KMS-11 (cell line): ENCODE measurements at regions not wholly inside any gene's neighbourhood (a gene's known extent, or its start where the extent isn't known, plus 50 kb on each side); places are given as distances from the start of the nearest gene placed in this dataset.
"Not testable (repeated sequence)": the region's sequence is repeated elsewhere in the genome, so short reads cannot be mapped to it uniquely, and the experiment has no call there.

Experiments used
- H2AFZ ChIP-seq: fragments of 200-600 bp; sonication (generic); 2 replicates; pipeline ENCODE4 v1.6.1; 2016; ENCODE audit warnings: antibody characterized with exemption, mixed run types, low read depth
- H3K27ac ChIP-seq: fragments of 200-600 bp; sonication (generic); 2 replicates; pipeline ENCODE4 v1.6.1; 2016; ENCODE audit warnings: mild to moderate bottlenecking, mixed run types
- H3K27me3 ChIP-seq: fragments of 200-600 bp; sonication (generic); 2 replicates; pipeline ENCODE4 v1.6.1; 2017; ENCODE audit warnings: mild to moderate bottlenecking, low read depth, mixed run types, moderate library complexity; ENCODE audit not compliant: insufficient read depth
- H3K36me3 ChIP-seq: fragments of 200-600 bp; sonication (generic); 2 replicates; pipeline ENCODE4 v1.6.1; 2017; ENCODE audit warnings: mild to moderate bottlenecking, mixed run types; ENCODE audit not compliant: insufficient read depth
- H3K4me1 ChIP-seq: fragments of 200-600 bp; sonication (generic); 2 replicates; pipeline ENCODE4 v1.6.1; 2016; ENCODE audit warnings: mild to moderate bottlenecking, low read depth, mixed run types; ENCODE audit not compliant: poor library complexity, severe bottlenecking
- H3K4me2 ChIP-seq: fragments of 200-600 bp; sonication (generic); 2 replicates; pipeline ENCODE4 v1.7.0; 2016; ENCODE audit warnings: mild to moderate bottlenecking, mixed run types
- H3K4me3 ChIP-seq: fragments of 200-600 bp; sonication (generic); IDR thresholded peaks from 2 replicates; pipeline ENCODE4 v1.6.1; 2017; ENCODE audit warnings: low read depth, low read length, mixed read lengths; ENCODE audit not compliant: insufficient read depth
- H3K79me2 ChIP-seq: fragments of 200-600 bp; sonication (generic); 2 replicates; pipeline ENCODE4 v1.6.1; 2016; ENCODE audit warnings: low read depth, mixed run types; ENCODE audit not compliant: insufficient read depth
- H3K9ac ChIP-seq: fragments of 200-600 bp; sonication (generic); 2 replicates; pipeline ENCODE4 v1.6.1; 2016; ENCODE audit warnings: mild to moderate bottlenecking, mixed run types
- H4K20me1 ChIP-seq: fragments of 200-600 bp; sonication (generic); 2 replicates; pipeline ENCODE4 v1.6.1; 2016; ENCODE audit warnings: mild to moderate bottlenecking, mixed run types; ENCODE audit not compliant: insufficient read depth

GRCh38 chr10:38448614-38449355 lies 354.6 kb downstream of the ZNF37A start:
- not testable (repeated sequence) for H3K27me3 ChIP-seq, H3K4me1 ChIP-seq, H3K9ac ChIP-seq, H4K20me1 ChIP-seq, H3K36me3 ChIP-seq, H3K27ac ChIP-seq, H3K4me3 ChIP-seq, H3K79me2 ChIP-seq, H2AFZ ChIP-seq, H3K4me2 ChIP-seq

- H3K79me2 ChIP-seq, H3K4me1 ChIP-seq, H4K20me1 ChIP-seq, H3K4me3 ChIP-seq, H3K9ac ChIP-seq, H3K27me3 ChIP-seq, H3K27ac ChIP-seq, H3K4me2 ChIP-seq, H3K36me3 ChIP-seq, H2AFZ ChIP-seq: not testable (repeated sequence)
Measured at GRCh38 chr10:38449618-38450017, 355.5 kb downstream of the ZNF37A start.

- H2AFZ ChIP-seq, H3K4me2 ChIP-seq, H3K79me2 ChIP-seq, H3K4me3 ChIP-seq, H3K9ac ChIP-seq, H3K27ac ChIP-seq, H3K27me3 ChIP-seq, H4K20me1 ChIP-seq, H3K4me1 ChIP-seq, H3K36me3 ChIP-seq: not testable (repeated sequence)
Measured at GRCh38 chr10:38450372-38451057, 356.4 kb downstream of the ZNF37A start.

GRCh38 chr10:38451306-38451967 lies 357.3 kb downstream of the ZNF37A start:
- not testable (repeated sequence) for H2AFZ ChIP-seq, H3K9ac ChIP-seq, H3K4me1 ChIP-seq, H4K20me1 ChIP-seq, H3K4me2 ChIP-seq, H3K36me3 ChIP-seq, H3K27me3 ChIP-seq, H3K79me2 ChIP-seq, H3K4me3 ChIP-seq, H3K27ac ChIP-seq
